ENCODE measurements at regions not wholly inside any gene's neighbourhood (a gene's known extent, or its start where the extent isn't known, plus 50 kb on each side); places are given as distances from the start of the nearest gene placed in this dataset.

DNA sequence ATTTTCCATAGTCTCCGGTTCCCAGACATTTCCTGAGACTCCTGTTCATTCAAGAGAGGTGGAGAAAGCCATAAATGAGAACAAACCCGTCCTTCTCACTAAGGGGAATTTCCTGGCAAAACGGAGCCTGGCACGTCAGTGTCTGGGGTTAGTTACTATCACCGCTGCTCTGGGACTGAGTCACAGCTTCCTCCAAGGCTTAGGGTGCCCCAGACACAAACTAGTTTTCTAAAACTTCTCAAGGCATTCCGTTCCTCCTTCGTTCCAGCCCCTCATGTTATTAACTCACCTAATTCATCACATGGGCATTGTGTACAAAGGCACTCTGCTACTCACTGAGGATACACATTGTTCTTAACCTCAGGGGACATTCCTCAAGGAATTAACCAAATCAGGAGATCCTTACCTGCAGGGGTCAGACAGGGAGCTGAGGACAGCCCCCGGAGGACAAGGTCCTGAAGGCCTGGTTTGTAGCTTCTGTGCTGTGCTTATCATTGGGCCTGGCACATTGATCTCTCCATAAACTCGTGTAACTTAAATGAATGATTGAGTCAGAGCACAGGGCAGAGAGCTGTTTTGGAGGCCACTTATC, 103.0 kb upstream of the KLF6 start:
- TF ChIP-seq, protein P1, sequence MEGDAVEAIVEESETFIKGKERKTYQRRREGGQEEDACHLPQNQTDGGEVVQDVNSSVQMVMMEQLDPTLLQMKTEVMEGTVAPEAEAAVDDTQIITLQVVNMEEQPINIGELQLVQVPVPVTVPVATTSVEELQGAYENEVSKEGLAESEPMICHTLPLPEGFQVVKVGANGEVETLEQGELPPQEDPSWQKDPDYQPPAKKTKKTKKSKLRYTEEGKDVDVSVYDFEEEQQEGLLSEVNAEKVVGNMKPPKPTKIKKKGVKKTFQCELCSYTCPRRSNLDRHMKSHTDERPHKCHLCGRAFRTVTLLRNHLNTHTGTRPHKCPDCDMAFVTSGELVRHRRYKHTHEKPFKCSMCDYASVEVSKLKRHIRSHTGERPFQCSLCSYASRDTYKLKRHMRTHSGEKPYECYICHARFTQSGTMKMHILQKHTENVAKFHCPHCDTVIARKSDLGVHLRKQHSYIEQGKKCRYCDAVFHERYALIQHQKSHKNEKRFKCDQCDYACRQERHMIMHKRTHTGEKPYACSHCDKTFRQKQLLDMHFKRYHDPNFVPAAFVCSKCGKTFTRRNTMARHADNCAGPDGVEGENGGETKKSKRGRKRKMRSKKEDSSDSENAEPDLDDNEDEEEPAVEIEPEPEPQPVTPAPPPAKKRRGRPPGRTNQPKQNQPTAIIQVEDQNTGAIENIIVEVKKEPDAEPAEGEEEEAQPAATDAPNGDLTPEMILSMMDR (IDR thresholded peaks at IDR 0.05): no peak
- TF ChIP-seq POLR2A (IDR thresholded peaks at IDR 0.05) (no peak), POLR2AphosphoS5 (IDR thresholded peaks at IDR 0.05) (no peak)
